Esophagus (tissue), 2 donors: ENCODE measurements at regions not wholly inside any gene's neighbourhood (a gene's known extent, or its start where the extent isn't known, plus 50 kb on each side); places are given as distances from the start of the nearest gene placed in this dataset.
"Not testable (repeated sequence)": the region's sequence is repeated elsewhere in the genome, so short reads cannot be mapped to it uniquely, and the experiment has no call there.

Experiments used
- H3K27ac ChIP-seq, 2 donors: one replicate each; pipeline ENCODE4 v1.5.1; 2013; ENCODE audit warnings: low read depth in 2 of 2, mild to moderate bottlenecking in 2 of 2, inconsistent platforms in 1 of 2, low read length in 1 of 2, moderate library complexity in 1 of 2
- H3K27me3 ChIP-seq, 2 donors: one replicate each; pipeline ENCODE4 v1.6.1; 2013; ENCODE audit warnings: low read length in 2 of 2, control low read depth in 1 of 2, mild to moderate bottlenecking in 1 of 2; ENCODE audit not compliant: insufficient read depth in 2 of 2, control insufficient read depth in 1 of 2
- H3K36me3 ChIP-seq, 2 donors: one replicate each; pipeline ENCODE4 v1.6.1; 2013; ENCODE audit warnings: low read length in 1 of 2; ENCODE audit not compliant: control insufficient read depth in 2 of 2, insufficient read depth in 2 of 2
- H3K4me1 ChIP-seq, 2 donors: one replicate each; pipeline ENCODE4 v1.6.1; 2013; ENCODE audit warnings: low read length in 1 of 2; ENCODE audit not compliant: control insufficient read depth in 2 of 2, insufficient read depth in 2 of 2
- H3K4me3 ChIP-seq, 2 donors: one replicate each; pipeline ENCODE4 v1.5.1; 2013; ENCODE audit warnings: low read length in 2 of 2, mild to moderate bottlenecking in 2 of 2, low read depth in 1 of 2, moderate library complexity in 1 of 2
- H3K9me3 ChIP-seq, 2 donors: one replicate each; pipeline ENCODE4 v1.6.1; 2013; ENCODE audit warnings: mild to moderate bottlenecking in 2 of 2, low read depth in 1 of 2, low read length in 1 of 2, moderate library complexity in 1 of 2; ENCODE audit not compliant: control insufficient read depth in 2 of 2, insufficient read depth in 1 of 2
- WGBS, 2 donors: extraction: QIAGEN DNeasy Blood & Tissue Kit; methylation state at CpG; one replicate each; pipeline ENCODE4 v1.1.7; 2013; 5-methylcytosine and 5-hydroxymethylcytosine counted together
- donor health status: healthy with polysubstance abuse.
- donor health status: Bipolar disorder and iron deficiency.

DNA sequence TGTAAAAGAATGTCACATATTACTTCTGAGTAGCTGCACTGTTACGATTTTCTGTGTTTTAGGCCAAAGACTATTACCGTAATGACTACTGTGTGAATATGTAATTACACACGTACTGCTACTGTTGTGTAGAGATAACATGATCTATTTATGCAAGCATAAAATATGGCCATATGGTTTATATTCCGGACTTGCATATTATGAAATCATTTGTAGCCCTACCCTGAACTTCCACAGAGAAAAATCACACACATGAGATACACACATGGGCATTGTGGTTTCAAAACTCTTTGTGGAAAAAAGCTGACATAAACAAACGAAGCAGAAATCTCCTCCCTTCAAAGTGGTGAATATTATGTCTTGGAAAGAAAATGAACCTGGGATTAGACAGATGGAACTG is 373.0 kb upstream of the ADAMTS5 start:
- no peaks in the 10 kb centered on the region for H3K27me3 ChIP-seq
- H3K36me3 ChIP-seq = no peaks in the 10 kb centered on the region
- H3K27ac ChIP-seq = no peak overlapping the region
- no peak overlapping the region for H3K4me3 ChIP-seq
- no peaks in the 10 kb centered on the region for H3K4me1 ChIP-seq
- no peaks in the 10 kb centered on the region for H3K9me3 ChIP-seq
- WGBS, 2 donors = 68 to 76% methylated on average over 5 of the region's 5 CpGs

DNA sequence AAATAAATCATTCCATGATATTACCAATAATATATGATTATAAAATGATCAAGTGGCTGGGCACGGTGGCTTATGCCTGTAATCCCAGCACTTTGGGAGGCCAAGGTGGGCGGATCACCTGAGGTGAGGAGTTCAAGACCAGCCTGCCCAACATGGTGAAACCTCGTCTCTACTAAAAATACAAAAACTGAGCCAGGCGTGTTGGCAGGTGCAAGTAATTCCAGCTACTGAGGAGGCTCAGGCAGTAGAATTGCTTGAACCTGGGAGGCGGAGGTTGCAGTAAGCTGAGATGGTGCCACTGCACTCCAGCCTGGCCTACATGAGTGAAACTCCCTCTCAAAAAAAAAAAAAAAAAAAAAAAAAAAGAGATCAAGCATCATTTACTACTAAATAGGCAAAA is 371.1 kb upstream of the ADAMTS5 start:
- 87 to 90% methylated on average over 5 of the region's 5 CpGs for WGBS, 2 donors
- not testable (repeated sequence) for H3K9me3 ChIP-seq, H3K27ac ChIP-seq, H3K27me3 ChIP-seq, H3K36me3 ChIP-seq, H3K4me1 ChIP-seq, H3K4me3 ChIP-seq

DNA sequence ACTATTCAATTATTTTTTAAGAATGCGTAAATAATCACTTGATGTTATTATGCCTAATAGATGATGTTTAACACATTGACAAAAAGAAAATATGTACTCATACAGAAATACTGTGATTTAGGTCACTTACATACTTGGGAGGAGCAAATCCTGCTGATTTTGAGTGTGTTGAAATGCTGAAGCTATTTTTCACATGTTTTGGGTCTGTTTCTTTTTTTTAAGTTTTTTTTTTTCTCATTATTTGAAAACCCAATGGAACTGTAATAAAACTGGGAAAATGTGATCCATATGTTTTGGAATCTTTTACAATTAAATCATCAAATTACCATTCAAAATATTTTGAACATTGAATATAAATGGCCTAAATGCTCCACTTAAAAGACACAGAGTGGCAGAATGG is 366.2 kb upstream of the ADAMTS5 start:
- H3K4me1 ChIP-seq = no peaks in the 10 kb centered on the region
- 92 to 100% methylated on average over 1 of the region's 1 CpG for WGBS, 2 donors
- no peak overlapping the region for H3K4me3 ChIP-seq
- no peaks in the 10 kb centered on the region for H3K9me3 ChIP-seq
- no peak overlapping the region for H3K27ac ChIP-seq
- no peaks in the 10 kb centered on the region for H3K36me3 ChIP-seq
- H3K27me3 ChIP-seq = no peaks in the 10 kb centered on the region

DNA sequence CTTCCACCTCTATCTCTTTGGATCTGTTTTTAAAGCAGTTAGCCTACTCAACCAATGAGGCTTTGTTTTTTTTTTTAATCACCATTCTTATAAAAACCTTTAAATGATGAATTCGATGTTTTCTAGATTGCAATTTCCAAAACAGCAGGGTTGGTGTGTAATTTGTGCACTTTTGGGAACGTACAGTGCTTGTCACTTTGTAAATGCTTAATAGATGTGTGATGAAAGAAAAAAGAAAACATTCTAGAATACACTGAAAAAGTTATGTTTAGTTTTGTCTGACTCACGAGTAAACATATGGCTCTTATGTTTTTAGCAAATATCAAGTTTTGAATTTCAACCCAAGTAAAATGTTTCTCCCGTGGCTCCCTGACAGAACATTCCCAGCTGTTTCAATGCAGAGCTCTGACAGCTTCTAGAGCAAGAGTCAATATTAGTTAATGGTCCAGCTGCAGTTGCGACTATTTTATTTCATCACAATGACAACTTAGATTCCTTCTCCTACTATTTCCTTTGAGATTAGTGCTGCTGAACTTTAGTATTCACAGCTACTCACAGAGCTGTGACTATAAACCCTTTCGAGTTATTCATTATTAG is 362.5 kb upstream of the ADAMTS5 start:
- H3K4me3 ChIP-seq = no peak overlapping the region
- no peak overlapping the region for H3K27ac ChIP-seq
- no peaks in the 10 kb centered on the region for H3K27me3 ChIP-seq
- no peaks in the 10 kb centered on the region for H3K36me3 ChIP-seq
- no peaks in the 10 kb centered on the region for H3K9me3 ChIP-seq
- WGBS, 2 donors = 37% methylated on average over 6 of the region's 6 CpGs
- no peaks in the 10 kb centered on the region for H3K4me1 ChIP-seq

DNA sequence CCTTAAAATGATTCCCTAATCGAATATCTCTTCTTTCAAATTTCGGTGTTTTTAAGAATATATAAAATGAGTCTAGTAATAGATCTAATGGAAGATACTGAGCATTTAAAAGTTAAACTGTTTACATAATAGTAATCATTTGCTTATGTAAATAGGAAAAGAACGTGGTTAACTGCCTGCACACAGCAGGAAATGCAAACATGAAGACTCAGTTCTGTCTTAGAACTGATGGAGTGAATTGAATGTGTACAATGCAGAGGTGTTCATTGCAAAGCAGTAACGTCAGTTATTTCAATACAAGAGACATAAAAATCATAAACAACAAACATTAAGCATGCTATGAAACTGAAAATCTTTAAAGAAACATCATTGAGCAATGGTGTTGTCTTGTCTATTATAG is 359.4 kb upstream of the ADAMTS5 start:
- H3K4me3 ChIP-seq = no peak overlapping the region

DNA sequence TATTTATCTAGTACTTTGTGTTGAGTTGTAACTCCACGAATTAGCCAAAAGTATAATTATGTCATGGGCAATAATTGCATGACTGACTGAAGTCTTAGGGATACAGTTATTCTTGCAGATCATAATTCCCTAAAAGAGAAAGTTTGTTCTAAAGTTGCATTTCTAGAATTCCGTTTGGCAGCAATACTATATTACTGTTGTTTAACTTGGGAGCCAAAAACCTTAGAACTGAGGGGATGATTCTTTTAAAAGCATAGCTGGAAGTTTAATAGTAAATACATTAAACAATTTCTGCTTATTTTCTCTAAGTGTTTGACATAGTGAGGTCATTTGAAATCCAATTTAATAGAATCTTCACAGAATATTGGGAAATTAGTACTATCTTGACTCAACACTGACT is 356.4 kb upstream of the ADAMTS5 start:
- Histone ChIP-seq H3K27ac (no peak overlapping the region), H3K4me1 (no peaks in the 10 kb centered on the region), H3K4me3 (no peak overlapping the region), H3K27me3 (no peaks in the 10 kb centered on the region), H3K36me3 (no peaks in the 10 kb centered on the region), H3K9me3 (no peaks in the 10 kb centered on the region)
- 68 to 69% methylated on average over 2 of the region's 2 CpGs for WGBS, 2 donors

More for the DNA sequence above, 359.4 kb upstream of the ADAMTS5 start:
- WGBS, 2 donors = 35 to 39% methylated on average over 4 of the region's 4 CpGs
- H3K9me3 ChIP-seq = no peaks in the 10 kb centered on the region
- no peaks in the 10 kb centered on the region for H3K36me3 ChIP-seq
- H3K27ac ChIP-seq = no peak overlapping the region
- H3K4me1 ChIP-seq = no peaks in the 10 kb centered on the region
- H3K27me3 ChIP-seq = no peaks in the 10 kb centered on the region

DNA sequence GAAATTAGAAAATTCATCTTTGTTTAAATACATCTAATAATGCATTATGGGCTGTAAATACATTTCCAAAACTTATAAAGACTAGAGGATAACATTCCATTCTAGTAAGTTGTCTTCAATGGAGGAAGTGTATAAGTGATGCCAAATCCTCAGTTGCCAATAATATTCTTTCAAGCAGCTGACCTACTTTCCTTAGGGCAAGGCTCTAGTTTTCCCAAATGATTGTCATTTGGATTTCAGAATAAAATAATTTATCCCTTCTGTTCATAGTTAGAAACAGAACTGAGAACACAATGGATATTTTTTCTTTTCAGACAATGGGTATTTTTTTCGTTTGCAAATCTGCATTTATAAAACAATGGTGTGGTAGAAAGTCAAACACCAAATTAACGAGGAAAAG is 354.9 kb upstream of the ADAMTS5 start:
- Histone ChIP-seq H3K4me3 (no peak overlapping the region), H3K36me3 (no peaks in the 10 kb centered on the region), H3K9me3 (peaks cover 0 to 3% of the 10 kb centered on the region in 2 donors), H3K27ac (no peak overlapping the region), H3K27me3 (no peaks in the 10 kb centered on the region), H3K4me1 (no peaks in the 10 kb centered on the region)
- 82 to 83% methylated on average over 2 of the region's 2 CpGs for WGBS, 2 donors

DNA sequence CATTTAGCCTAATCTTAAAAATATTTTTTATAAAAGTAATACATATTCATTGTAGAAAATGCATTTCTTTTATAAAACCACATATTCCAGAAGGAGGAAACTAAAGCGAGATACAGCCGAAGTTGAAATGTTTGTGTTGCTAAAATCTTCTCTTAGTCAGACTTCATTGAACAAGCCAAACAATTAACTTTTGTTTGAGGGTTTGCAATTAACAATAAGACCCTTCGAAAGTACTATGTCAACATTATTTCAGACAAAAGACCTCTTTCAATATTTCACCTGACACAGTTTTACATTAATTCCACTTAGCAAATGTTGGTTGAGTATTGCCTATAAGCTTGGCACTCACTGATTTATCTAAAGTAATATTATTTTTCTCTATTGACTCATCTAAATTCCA is 354.0 kb upstream of the ADAMTS5 start:
- Histone ChIP-seq H3K27me3 (no peaks in the 10 kb centered on the region), H3K4me3 (no peak overlapping the region), H3K9me3 (peaks cover 0 to 3% of the 10 kb centered on the region in 2 donors), H3K4me1 (no peaks in the 10 kb centered on the region), H3K27ac (no peak overlapping the region), H3K36me3 (no peaks in the 10 kb centered on the region)
- WGBS, 2 donors = 67 to 75% methylated on average over 3 of the region's 3 CpGs

DNA sequence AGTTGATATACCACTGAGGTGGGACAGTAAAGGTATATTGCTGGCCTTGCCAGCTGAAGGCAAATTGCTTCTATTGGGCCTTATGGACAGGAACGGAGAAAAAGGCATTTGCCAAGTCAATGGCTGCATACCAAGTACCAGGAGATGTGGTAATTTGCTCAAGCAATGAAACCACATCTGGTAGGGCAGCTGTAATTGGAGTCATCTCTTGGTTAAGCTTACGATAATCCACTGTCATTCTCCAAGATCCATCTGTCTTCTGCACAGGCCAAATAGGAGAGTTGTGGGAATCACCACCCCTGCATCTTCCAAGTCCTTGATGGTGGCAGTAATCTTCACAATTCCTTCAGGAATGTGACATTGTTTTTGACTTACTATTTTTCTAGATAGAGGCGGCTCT is 350.7 kb upstream of the ADAMTS5 start:
- not testable (repeated sequence) for H3K36me3 ChIP-seq
- WGBS, 2 donors = 90% methylated on average over 3 of the region's 3 CpGs

DNA sequence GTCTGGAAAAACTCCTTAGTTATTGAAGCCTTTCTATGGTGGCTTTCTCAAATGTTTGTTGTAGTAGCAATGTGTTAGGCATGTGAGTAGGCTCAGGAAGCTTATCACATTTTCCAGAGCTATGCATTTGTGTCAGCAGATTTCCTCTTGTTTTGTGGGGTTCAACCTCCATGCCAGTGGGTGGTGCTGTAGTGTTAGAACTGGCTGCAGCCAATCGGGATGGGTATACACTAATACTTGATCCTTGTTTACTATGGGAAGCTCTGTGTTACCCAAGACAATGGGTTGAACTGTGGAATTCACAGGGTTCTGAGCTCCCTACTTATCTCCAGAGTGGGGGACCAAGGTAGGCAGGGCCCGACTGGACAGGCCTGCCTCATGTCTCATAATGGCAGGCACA is 348.5 kb upstream of the ADAMTS5 start:
- Histone ChIP-seq H3K4me1 (no peaks in the 10 kb centered on the region), H3K27ac (no peak overlapping the region), H3K27me3 (no peaks in the 10 kb centered on the region), H3K36me3 (no peaks in the 10 kb centered on the region), H3K4me3 (no peak overlapping the region), H3K9me3 (peaks cover 0 to 3% of the 10 kb centered on the region in 2 donors)
- WGBS, 2 donors = 80 to 88% methylated on average over 2 of the region's 2 CpGs

More for the DNA sequence above, 350.7 kb upstream of the ADAMTS5 start:
- H3K27me3 ChIP-seq, H3K9me3 ChIP-seq, H3K27ac ChIP-seq, H3K4me1 ChIP-seq, H3K4me3 ChIP-seq: not testable (repeated sequence)
